NT2/D1 (cell line): ENCODE measurements at regions not wholly inside any gene's neighbourhood (a gene's known extent, or its start where the extent isn't known, plus 50 kb on each side); places are given as distances from the start of the nearest gene placed in this dataset.
"Not testable (repeated sequence)": the region's sequence is repeated elsewhere in the genome, so short reads cannot be mapped to it uniquely, and the experiment has no call there.

Experiments
- DNase-seq: peaks from one replicate; pipeline ENCODE4 v3.0.0-alpha.2; 2011; ENCODE audit warnings: low read depth, low spot score
- H3K27me3 ChIP-seq: 2 replicates; pipeline ENCODE4 v1.6.0; 2011; ENCODE audit warnings: mild to moderate bottlenecking; ENCODE audit not compliant: insufficient read length, insufficient read depth
- H3K36me3 ChIP-seq: 2 replicates; pipeline ENCODE4 v1.6.1; 2011; ENCODE audit warnings: mild to moderate bottlenecking, low read length, mixed read lengths; ENCODE audit not compliant: insufficient read depth, insufficient read length
- H3K4me1 ChIP-seq: 2 replicates; pipeline ENCODE4 v1.5.1; 2011; ENCODE audit not compliant: insufficient read depth, insufficient read length
- H3K4me3 ChIP-seq: 2 replicates; pipeline ENCODE4 v1.5.1; 2011; ENCODE audit warnings: low read depth; ENCODE audit not compliant: insufficient read length
- H3K9ac ChIP-seq: 2 replicates; pipeline ENCODE4 v1.6.0; 2011; ENCODE audit warnings: low read depth; ENCODE audit not compliant: insufficient read length
- H3K9me3 ChIP-seq: 2 replicates; pipeline ENCODE4 v1.5.1; 2011; ENCODE audit warnings: mild to moderate bottlenecking, low read length; ENCODE audit not compliant: insufficient read depth
- SUZ12 ChIP-seq: IDR thresholded peaks from 2 replicates; pipeline ENCODE4 v1.6.1; 2011; ENCODE audit not compliant: insufficient read length, insufficient read depth; ENCODE audit errors: extremely low read depth
- YY1 ChIP-seq: IDR thresholded peaks from 2 replicates; pipeline ENCODE4 v1.6.1; 2011; ENCODE audit not compliant: insufficient read length, insufficient read depth
- ZNF274 ChIP-seq: IDR thresholded peaks from 2 replicates; pipeline ENCODE4 v1.6.1; 2011; ENCODE audit warnings: mild to moderate bottlenecking, low read depth, low read length

GRCh38 chr2:145797692-145798091, 1277.8 kb upstream of the ZEB2 start:
- no peak for TF ChIP-seq YY1
- TF ChIP-seq SUZ12: no peak
- no peak for TF ChIP-seq ZNF274
- no peaks in the 10 kb centered on the region for H3K9me3 ChIP-seq

GRCh38 chr2:145792745-145793144, 1272.8 kb upstream of the ZEB2 start:
- no peak overlapping the region for H3K9ac ChIP-seq
- no peaks in the 10 kb centered on the region for H3K4me1 ChIP-seq
- no peak overlapping the region for H3K4me3 ChIP-seq
- H3K36me3 ChIP-seq: no peaks in the 10 kb centered on the region
- no peaks in the 10 kb centered on the region for H3K9me3 ChIP-seq
- no peak for DNase-seq
- H3K27me3 ChIP-seq: no peaks in the 10 kb centered on the region
- TF ChIP-seq YY1 (no peak), ZNF274 (no peak), SUZ12 (no peak)

More at GRCh38 chr2:145797692-145798091, 1277.8 kb upstream of the ZEB2 start:
- no peaks in the 10 kb centered on the region for H3K27me3 ChIP-seq
- no peak overlapping the region for H3K9ac ChIP-seq
- DNase-seq: no peak
- H3K4me3 ChIP-seq: no peak overlapping the region
- no peaks in the 10 kb centered on the region for H3K4me1 ChIP-seq
- no peaks in the 10 kb centered on the region for H3K36me3 ChIP-seq

GRCh38 chr2:145789636-145790035, 1269.7 kb upstream of the ZEB2 start:
- no peaks in the 10 kb centered on the region for H3K27me3 ChIP-seq
- no peaks in the 10 kb centered on the region for H3K36me3 ChIP-seq
- no peak for DNase-seq
- no peaks in the 10 kb centered on the region for H3K9me3 ChIP-seq
- H3K4me1 ChIP-seq: no peaks in the 10 kb centered on the region
- H3K9ac ChIP-seq: no peak overlapping the region
- no peak overlapping the region for H3K4me3 ChIP-seq
- TF ChIP-seq YY1 (no peak), ZNF274 (no peak), SUZ12 (no peak)

- H3K9me3 ChIP-seq, DNase-seq, H3K9ac ChIP-seq, H3K4me3 ChIP-seq, H3K36me3 ChIP-seq, H3K4me1 ChIP-seq, H3K27me3 ChIP-seq: not testable (repeated sequence)
Measured at GRCh38 chr2:145787597-145788361, 1267.9 kb upstream of the ZEB2 start.

- not testable (repeated sequence) for H3K4me3 ChIP-seq, H3K4me1 ChIP-seq, H3K36me3 ChIP-seq, DNase-seq, H3K9ac ChIP-seq, H3K27me3 ChIP-seq
- H3K9me3 ChIP-seq: peaks cover 13% of the 10 kb centered on the region; the same call in 1 of the 2 replicates
Measured at GRCh38 chr2:145782607-145783006, 1262.7 kb upstream of the ZEB2 start.

GRCh38 chr2:145777914-145778313, 1258.0 kb upstream of the ZEB2 start:
- H3K36me3 ChIP-seq: no peaks in the 10 kb centered on the region
- H3K4me1 ChIP-seq: no peaks in the 10 kb centered on the region
- TF ChIP-seq SUZ12 (no peak), YY1 (no peak)
- no peak overlapping the region for H3K4me3 ChIP-seq
- H3K9me3 ChIP-seq: peaks cover 10% of the 10 kb centered on the region; the same call in 1 of the 2 replicates
- H3K9ac ChIP-seq: no peak overlapping the region
- DNase-seq: no peak
- no peaks in the 10 kb centered on the region for H3K27me3 ChIP-seq

- peaks cover 4% of the 10 kb centered on the region; the same call in 1 of the 2 replicates for H3K9me3 ChIP-seq
- H3K4me3 ChIP-seq: no peak overlapping the region
- DNase-seq: no peak
- H3K4me1 ChIP-seq: no peaks in the 10 kb centered on the region
- H3K9ac ChIP-seq: no peak overlapping the region
- no peak for TF ChIP-seq YY1
- no peak for TF ChIP-seq SUZ12
- no peak for TF ChIP-seq ZNF274
- no peaks in the 10 kb centered on the region for H3K27me3 ChIP-seq
- no peaks in the 10 kb centered on the region for H3K36me3 ChIP-seq
Measured at GRCh38 chr2:145777297-145777696, 1257.4 kb upstream of the ZEB2 start.

- Histone ChIP-seq H3K4me3 (no peak overlapping the region), H3K4me1 (no peaks in the 10 kb centered on the region), H3K9ac (no peak overlapping the region), H3K9me3 (no peaks in the 10 kb centered on the region), H3K36me3 (no peaks in the 10 kb centered on the region), H3K27me3 (no peaks in the 10 kb centered on the region)
- no peak for DNase-seq
- TF ChIP-seq SUZ12 (no peak), ZNF274 (no peak), YY1 (no peak)
Measured at GRCh38 chr2:145775591-145775990, 1255.7 kb upstream of the ZEB2 start.
